GM21529 (cell line): ENCODE measurements at regions not wholly inside any gene's neighbourhood (a gene's known extent, or its start where the extent isn't known, plus 50 kb on each side); places are given as distances from the start of the nearest gene placed in this dataset.
"Not testable (repeated sequence)": the region's sequence is repeated elsewhere in the genome, so short reads cannot be mapped to it uniquely, and the experiment has no call there.

ENCODE experiments used
- ATAC-seq: cut with Tn5 transposase; IDR thresholded peaks from one replicate; pipeline ENCODE4 v1.9.1; 2021; ENCODE audit not compliant: unreplicated experiment

GRCh38 chr3:78235841-78236240 lies 1195.9 kb downstream of the ROBO2 start:
- ATAC-seq, result no peak

GRCh38 chr3:78238811-78239210 lies 1198.9 kb downstream of the ROBO2 start:
- no peak for ATAC-seq

GRCh38 chr3:78242724-78243123 lies 1202.8 kb downstream of the ROBO2 start:
- no peak for ATAC-seq

GRCh38 chr3:78244136-78244535 lies 1204.2 kb downstream of the ROBO2 start:
- no peak for ATAC-seq

- no peak for ATAC-seq
Observed at GRCh38 chr3:78249294-78249693, 1209.4 kb downstream of the ROBO2 start.

GRCh38 chr3:78253860-78254259 lies 1214.0 kb downstream of the ROBO2 start:
- ATAC-seq, result no peak

GRCh38 chr3:78255403-78255802 lies 1215.5 kb downstream of the ROBO2 start:
- no peak for ATAC-seq

GRCh38 chr3:78256123-78256522 lies 1216.2 kb downstream of the ROBO2 start:
- no peak for ATAC-seq

- no peak for ATAC-seq
Observed at GRCh38 chr3:78257951-78258530, 1218.1 kb downstream of the ROBO2 start.

GRCh38 chr3:78258798-78259197 lies 1218.9 kb downstream of the ROBO2 start:
- ATAC-seq, result no peak

GRCh38 chr3:78260388-78260787 lies 1220.5 kb downstream of the ROBO2 start:
- no peak for ATAC-seq

- not testable (repeated sequence) for ATAC-seq
Observed at GRCh38 chr3:78266550-78266949, 1226.7 kb downstream of the ROBO2 start.

GRCh38 chr3:78267235-78267634 lies 1227.3 kb downstream of the ROBO2 start:
- ATAC-seq, result no peak

GRCh38 chr3:78268087-78268486 lies 1228.2 kb downstream of the ROBO2 start:
- ATAC-seq, result no peak

GRCh38 chr3:78268716-78269668 lies 1229.1 kb downstream of the ROBO2 start:
- ATAC-seq, result no peak

GRCh38 chr3:78273326-78273725 lies 1233.4 kb downstream of the ROBO2 start:
- no peak for ATAC-seq

GRCh38 chr3:78274475-78275065 lies 1234.7 kb downstream of the ROBO2 start:
- no peak for ATAC-seq

GRCh38 chr3:78275420-78275852 lies 1235.5 kb downstream of the ROBO2 start:
- no peak for ATAC-seq

GRCh38 chr3:78277220-78277619 lies 1237.3 kb downstream of the ROBO2 start:
- ATAC-seq, result peak; percentile 68

GRCh38 chr3:78277801-78278200 lies 1237.9 kb downstream of the ROBO2 start:
- ATAC-seq, result no peak

- ATAC-seq, result no peak
Observed at GRCh38 chr3:78279091-78279490, 1239.2 kb downstream of the ROBO2 start.

- no peak for ATAC-seq
Observed at GRCh38 chr3:78281381-78281780, 1241.5 kb downstream of the ROBO2 start.
